Stimulated activated memory B cell treated with anti-CD40 and anti-IgM and Interleukin-4, amounts not matched to agents 10 μg/mL and 1 μg/mL and 100 μg/mL, for 72 hours (primary cell): ENCODE measurements at regions not wholly inside any gene's neighbourhood (a gene's known extent, or its start where the extent isn't known, plus 50 kb on each side); places are given as distances from the start of the nearest gene placed in this dataset.

Experiments
- ATAC-seq: fragments of 150-1000 bp; cut with Tn5 transposase; 2 replicates; pipeline ENCODE4 v1.10.0; 2021
- H3K27ac Mint-ChIP-seq: one replicate; pipeline ENCODE4 v1.8.0; 2022; ENCODE audit warnings: mild to moderate bottlenecking, mixed read lengths
- H3K27me3 Mint-ChIP-seq: one replicate; pipeline ENCODE4 v1.8.0; 2022; ENCODE audit warnings: mixed read lengths
- H3K36me3 Mint-ChIP-seq: one replicate; pipeline ENCODE4 v1.8.0; 2022; ENCODE audit warnings: mixed read lengths
- H3K4me1 Mint-ChIP-seq: one replicate; pipeline ENCODE4 v1.8.0; 2022; ENCODE audit warnings: mixed read lengths
- H3K4me3 Mint-ChIP-seq: one replicate; pipeline ENCODE4 v1.8.0; 2022; ENCODE audit warnings: mild to moderate bottlenecking, moderate library complexity, mixed read lengths
- H3K9me3 Mint-ChIP-seq: one replicate; pipeline ENCODE4 v1.8.0; 2022; ENCODE audit warnings: mixed read lengths

GRCh38 chr4:41425650-41426049, 112.3 kb upstream of the LIMCH1 start:
- no peak for ATAC-seq
- no peaks in the 10 kb centered on the region for H3K27me3 Mint-ChIP-seq
- H3K4me1 Mint-ChIP-seq, result no peaks in the 10 kb centered on the region
- no peaks in the 10 kb centered on the region for H3K36me3 Mint-ChIP-seq
- no peak overlapping the region for H3K4me3 Mint-ChIP-seq
- H3K9me3 Mint-ChIP-seq, result no peaks in the 10 kb centered on the region
- H3K27ac Mint-ChIP-seq, result no peak overlapping the region

- no peak for ATAC-seq
- no peaks in the 10 kb centered on the region for H3K36me3 Mint-ChIP-seq
- no peaks in the 10 kb centered on the region for H3K4me1 Mint-ChIP-seq
- no peak overlapping the region for H3K4me3 Mint-ChIP-seq
- no peaks in the 10 kb centered on the region for H3K9me3 Mint-ChIP-seq
- H3K27me3 Mint-ChIP-seq, result no peaks in the 10 kb centered on the region
- H3K27ac Mint-ChIP-seq, result no peak overlapping the region
Measured at GRCh38 chr4:41426539-41426938, 111.4 kb upstream of the LIMCH1 start.

- H3K4me1 Mint-ChIP-seq, result no peaks in the 10 kb centered on the region
- no peak overlapping the region for H3K27ac Mint-ChIP-seq
- no peaks in the 10 kb centered on the region for H3K27me3 Mint-ChIP-seq
- ATAC-seq, result no peak
- H3K4me3 Mint-ChIP-seq, result no peak overlapping the region
- H3K9me3 Mint-ChIP-seq, result no peaks in the 10 kb centered on the region
- H3K36me3 Mint-ChIP-seq, result no peaks in the 10 kb centered on the region
Measured at GRCh38 chr4:41427306-41427882, 110.6 kb upstream of the LIMCH1 start.

- H3K4me3 Mint-ChIP-seq, result no peak overlapping the region
Measured at GRCh38 chr4:41427931-41428600, 109.9 kb upstream of the LIMCH1 start.

GRCh38 chr4:41428601-41429279, 109.2 kb upstream of the LIMCH1 start:
- Mint-ChIP-seq H3K27ac (no peak overlapping the region), H3K4me3 (no peak overlapping the region), H3K4me1 (no peaks in the 10 kb centered on the region), H3K9me3 (no peaks in the 10 kb centered on the region), H3K27me3 (no peaks in the 10 kb centered on the region), H3K36me3 (no peaks in the 10 kb centered on the region)
- ATAC-seq, result no peak

More at GRCh38 chr4:41427931-41428600, 109.9 kb upstream of the LIMCH1 start:
- no peaks in the 10 kb centered on the region for H3K9me3 Mint-ChIP-seq
- ATAC-seq, result no peak
- no peak overlapping the region for H3K27ac Mint-ChIP-seq
- no peaks in the 10 kb centered on the region for H3K36me3 Mint-ChIP-seq
- no peaks in the 10 kb centered on the region for H3K27me3 Mint-ChIP-seq
- no peaks in the 10 kb centered on the region for H3K4me1 Mint-ChIP-seq

GRCh38 chr4:41429280-41429669, 108.7 kb upstream of the LIMCH1 start:
- no peak overlapping the region for H3K4me3 Mint-ChIP-seq
- ATAC-seq, result no peak

GRCh38 chr4:41430792-41431191, 107.2 kb upstream of the LIMCH1 start:
- Mint-ChIP-seq H3K36me3 (no peaks in the 10 kb centered on the region), H3K4me1 (no peaks in the 10 kb centered on the region), H3K4me3 (no peak overlapping the region), H3K27me3 (no peaks in the 10 kb centered on the region), H3K27ac (no peak overlapping the region), H3K9me3 (peaks cover 2% of the 10 kb centered on the region)
- no peak for ATAC-seq

More at GRCh38 chr4:41429280-41429669, 108.7 kb upstream of the LIMCH1 start:
- Mint-ChIP-seq H3K27ac (no peak overlapping the region), H3K4me1 (no peaks in the 10 kb centered on the region), H3K27me3 (no peaks in the 10 kb centered on the region), H3K9me3 (no peaks in the 10 kb centered on the region), H3K36me3 (no peaks in the 10 kb centered on the region)

- H3K36me3 Mint-ChIP-seq, result no peaks in the 10 kb centered on the region
- H3K4me1 Mint-ChIP-seq, result no peaks in the 10 kb centered on the region
- H3K9me3 Mint-ChIP-seq, result peaks cover 2% of the 10 kb centered on the region
- no peak overlapping the region for H3K4me3 Mint-ChIP-seq
- no peak overlapping the region for H3K27ac Mint-ChIP-seq
- ATAC-seq, result no peak
- H3K27me3 Mint-ChIP-seq, result no peaks in the 10 kb centered on the region
Measured at GRCh38 chr4:41431276-41431675, 106.7 kb upstream of the LIMCH1 start.

- Mint-ChIP-seq H3K4me1 (no peaks in the 10 kb centered on the region), H3K27me3 (no peaks in the 10 kb centered on the region), H3K36me3 (no peaks in the 10 kb centered on the region), H3K4me3 (no peak overlapping the region), H3K27ac (no peak overlapping the region), H3K9me3 (peaks cover 2% of the 10 kb centered on the region)
- no peak for ATAC-seq
Measured at GRCh38 chr4:41432219-41432618, 105.7 kb upstream of the LIMCH1 start.

- Mint-ChIP-seq H3K9me3 (peaks cover 2% of the 10 kb centered on the region), H3K4me1 (no peaks in the 10 kb centered on the region), H3K27me3 (no peaks in the 10 kb centered on the region), H3K36me3 (no peaks in the 10 kb centered on the region), H3K4me3 (no peak overlapping the region), H3K27ac (no peak overlapping the region)
- ATAC-seq, result no peak
Measured at GRCh38 chr4:41432881-41433280, 105.1 kb upstream of the LIMCH1 start.

GRCh38 chr4:41433361-41433760, 104.6 kb upstream of the LIMCH1 start:
- no peak for ATAC-seq
- H3K4me1 Mint-ChIP-seq, result no peaks in the 10 kb centered on the region
- H3K4me3 Mint-ChIP-seq, result no peak overlapping the region
- no peaks in the 10 kb centered on the region for H3K27me3 Mint-ChIP-seq
- no peak overlapping the region for H3K27ac Mint-ChIP-seq
- H3K9me3 Mint-ChIP-seq, result peaks cover 2% of the 10 kb centered on the region
- H3K36me3 Mint-ChIP-seq, result no peaks in the 10 kb centered on the region

- Mint-ChIP-seq H3K4me1 (no peaks in the 10 kb centered on the region), H3K36me3 (no peaks in the 10 kb centered on the region), H3K9me3 (peaks cover 2% of the 10 kb centered on the region), H3K27me3 (no peaks in the 10 kb centered on the region), H3K4me3 (no peak overlapping the region), H3K27ac (no peak overlapping the region)
- no peak for ATAC-seq
Measured at GRCh38 chr4:41435510-41435909, 102.4 kb upstream of the LIMCH1 start.

- Mint-ChIP-seq H3K9me3 (peaks cover 2% of the 10 kb centered on the region), H3K27me3 (no peaks in the 10 kb centered on the region), H3K4me3 (no peak overlapping the region), H3K27ac (no peak overlapping the region), H3K4me1 (no peaks in the 10 kb centered on the region), H3K36me3 (no peaks in the 10 kb centered on the region)
- ATAC-seq, result no peak
Measured at GRCh38 chr4:41436419-41436818, 101.5 kb upstream of the LIMCH1 start.

- no peaks in the 10 kb centered on the region for H3K36me3 Mint-ChIP-seq
- ATAC-seq, result peak; percentile 53
- no peak overlapping the region for H3K4me3 Mint-ChIP-seq
- peaks cover 2% of the 10 kb centered on the region for H3K9me3 Mint-ChIP-seq
- no peak overlapping the region for H3K27ac Mint-ChIP-seq
- no peaks in the 10 kb centered on the region for H3K27me3 Mint-ChIP-seq
- H3K4me1 Mint-ChIP-seq, result no peaks in the 10 kb centered on the region
Measured at GRCh38 chr4:41437111-41437536, 100.8 kb upstream of the LIMCH1 start.

- Mint-ChIP-seq H3K36me3 (no peaks in the 10 kb centered on the region), H3K27ac (no peak overlapping the region), H3K27me3 (no peaks in the 10 kb centered on the region), H3K4me1 (no peaks in the 10 kb centered on the region), H3K4me3 (no peak overlapping the region), H3K9me3 (peaks cover 2% of the 10 kb centered on the region)
- no peak for ATAC-seq
Measured at GRCh38 chr4:41438931-41439297, 99.0 kb upstream of the LIMCH1 start.

- H3K27ac Mint-ChIP-seq, result no peak overlapping the region
- ATAC-seq, result no peak
- no peaks in the 10 kb centered on the region for H3K9me3 Mint-ChIP-seq
- H3K36me3 Mint-ChIP-seq, result no peaks in the 10 kb centered on the region
- H3K4me1 Mint-ChIP-seq, result no peaks in the 10 kb centered on the region
- no peaks in the 10 kb centered on the region for H3K27me3 Mint-ChIP-seq
- H3K4me3 Mint-ChIP-seq, result no peak overlapping the region
Measured at GRCh38 chr4:41442810-41443209, 95.1 kb upstream of the LIMCH1 start.
